DOHH2 (cell line): ENCODE measurements at regions not wholly inside any gene's neighbourhood (a gene's known extent, or its start where the extent isn't known, plus 50 kb on each side); places are given as distances from the start of the nearest gene placed in this dataset.

ENCODE experiments used
- CTCF ChIP-seq: fragments of 200-600 bp; sonication (generic); IDR thresholded peaks from one replicate; pipeline ENCODE4 v1.5.1; 2014; ENCODE audit warnings: antibody characterized with exemption, mild to moderate bottlenecking, low read depth, low read length; ENCODE audit not compliant: poor library complexity, severe bottlenecking
- EZH2phosphoT487 ChIP-seq: fragments of 200-600 bp; sonication (generic); IDR thresholded peaks from 2 replicates; pipeline ENCODE4 v1.6.1; 2017; ENCODE audit warnings: borderline replicate concordance, mild to moderate bottlenecking, antibody characterized with exemption, low read length, moderate library complexity, mixed read lengths

- TF ChIP-seq CTCF (no peak), EZH2phosphoT487 (no peak)
These were observed 79.5 kb upstream of the SVIL start for GRCh38 chr10:29714096-29714874.
